ENCODE measurements at regions not wholly inside any gene's neighbourhood (a gene's known extent, or its start where the extent isn't known, plus 50 kb on each side); places are given as distances from the start of the nearest gene placed in this dataset.

- TF ChIP-seq POLR2AphosphoS5 (IDR thresholded peaks at IDR 0.05) (no peak), CTCF (IDR thresholded peaks at IDR 0.05) (no peak), POLR2A (IDR thresholded peaks at IDR 0.05) (no peak), EP300 (IDR thresholded peaks at IDR 0.05) (no peak)
Measured at GRCh38 chr11:86746514-86746913, 53.8 kb upstream of the PRSS23 start.

Data from upper lobe of left lung (tissue), 4 donors.